Right lobe of liver (tissue), 6 donors: ENCODE measurements at regions not wholly inside any gene's neighbourhood (a gene's known extent, or its start where the extent isn't known, plus 50 kb on each side); places are given as distances from the start of the nearest gene placed in this dataset.
"Not testable (repeated sequence)": the region's sequence is repeated elsewhere in the genome, so short reads cannot be mapped to it uniquely, and the experiment has no call there.

ENCODE experiments used
- ATAC-seq, 4 donors: fragments of 200-7000 bp; cut with Tn5 transposase; one replicate each; pipeline ENCODE4 v1.9.1; 2020; ENCODE audit warnings: mild to moderate bottlenecking in 4 of 4, moderate library complexity in 4 of 4
- DNase-seq, 3 donors: peaks; one replicate each; pipeline ENCODE4 v3.0.0-alpha.2; 2020
- H3K27ac ChIP-seq, 3 donors: fragments of 200-600 bp; one replicate each; pipeline ENCODE4 v1.8.0; 2022
- H3K27me3 ChIP-seq, 2 donors: fragments of 200-600 bp; one replicate each; pipeline ENCODE4 v1.8.0; 2022
- H3K36me3 ChIP-seq, 4 donors: fragments of 200-600 bp; sonication (generic) in 1 of 4; one replicate each; pipeline versions ENCODE4 v1.5.1 to v1.8.0; 2017 to 2022; ENCODE audit warnings: control low read depth in 1 of 4
- H3K4me1 ChIP-seq, 4 donors: fragments of 200-600 bp; sonication (generic) in 1 of 4; one replicate each; pipeline versions ENCODE4 v1.5.1 to v1.8.0; 2017 to 2022; ENCODE audit warnings: control low read depth in 1 of 4
- H3K4me3 ChIP-seq, 3 donors: fragments of 200-600 bp; one replicate each; pipeline ENCODE4 v1.8.0; 2022
- H3K9me3 ChIP-seq, 4 donors: fragments of 200-600 bp; sonication (generic) in 1 of 4; one replicate each; pipeline versions ENCODE4 v1.5.1 to v1.8.0; 2017 to 2022; ENCODE audit warnings: control low read depth in 1 of 4
- POLR2A ChIP-seq: fragments of 450-650 bp; IDR thresholded peaks from one replicate; pipeline ENCODE4 v1.6.1; 2017; ENCODE audit warnings: antibody characterized with exemption, mild to moderate bottlenecking
- WGBS: methylation state at CpG from one replicate; pipeline ENCODE4 v1.1.6; 2018; ENCODE audit warnings: low coverage, low lambda C conversion rate; ENCODE audit not compliant: insufficient coverage; ENCODE audit errors: missing lambda C conversion rate; 5-methylcytosine and 5-hydroxymethylcytosine counted together
- intact Hi-C, 2 donors: fragments of 100-400 bp; cut with DNase I; formaldehyde crosslinking; loops; one replicate each; pipeline versions ENCODE4 v1.11.2 to v1.14.1; 2022
- TF ChIP-seq, protein P1 (sequence below), 4 donors: fragments of 200-600 bp in 3 of 4; fragments of 450-650 bp in 1 of 4; IDR thresholded peaks; one replicate each; pipeline versions ENCODE4 v1.5.1 to v1.8.0; 2016 to 2022; ENCODE audit warnings: antibody characterized with exemption in 4 of 4, mild to moderate bottlenecking in 2 of 4
- donor health status: DM: no; HTN: yes; CAD: no.
- donor health status: DM: no; HTN: no; CAD: no.
- donor health status: DM: no; HTN: no; CAD: no.
- donor health status: DM: no; HTN: yes; CAD: no.
- donor health status: DM: no; HTN: yes; CAD: no.

DNA sequence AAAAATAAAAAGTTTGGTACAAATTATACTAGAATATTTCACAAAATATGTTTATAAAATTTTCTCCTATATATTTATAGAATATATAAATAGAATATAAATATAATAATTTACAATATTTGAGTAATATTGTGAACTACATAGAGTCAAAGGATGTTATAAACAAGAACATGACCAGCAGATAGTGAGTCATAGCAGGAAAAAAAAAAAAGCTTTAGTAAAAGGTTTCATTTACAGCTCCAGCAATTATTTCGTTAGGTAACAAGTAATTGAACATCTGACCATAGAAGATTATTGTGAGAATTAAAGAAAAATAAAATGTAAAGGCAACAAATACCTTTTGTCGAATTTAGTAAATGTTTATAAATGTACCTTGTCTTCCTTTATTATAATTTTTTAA, 864.1 kb downstream of the PCDH17 start:
- ATAC-seq: no peak
- 48% methylated on average over 2 of the region's 2 CpGs for WGBS
- DNase-seq: no peak
- intact Hi-C loops: no loop called here
- H3K9me3 ChIP-seq: no peaks in the 10 kb centered on the region
- H3K4me1 ChIP-seq: no peaks in the 10 kb centered on the region
- no peaks in the 10 kb centered on the region for H3K27me3 ChIP-seq
- no peak overlapping the region for H3K4me3 ChIP-seq
- no peak overlapping the region for H3K27ac ChIP-seq
- TF ChIP-seq, protein P1, sequence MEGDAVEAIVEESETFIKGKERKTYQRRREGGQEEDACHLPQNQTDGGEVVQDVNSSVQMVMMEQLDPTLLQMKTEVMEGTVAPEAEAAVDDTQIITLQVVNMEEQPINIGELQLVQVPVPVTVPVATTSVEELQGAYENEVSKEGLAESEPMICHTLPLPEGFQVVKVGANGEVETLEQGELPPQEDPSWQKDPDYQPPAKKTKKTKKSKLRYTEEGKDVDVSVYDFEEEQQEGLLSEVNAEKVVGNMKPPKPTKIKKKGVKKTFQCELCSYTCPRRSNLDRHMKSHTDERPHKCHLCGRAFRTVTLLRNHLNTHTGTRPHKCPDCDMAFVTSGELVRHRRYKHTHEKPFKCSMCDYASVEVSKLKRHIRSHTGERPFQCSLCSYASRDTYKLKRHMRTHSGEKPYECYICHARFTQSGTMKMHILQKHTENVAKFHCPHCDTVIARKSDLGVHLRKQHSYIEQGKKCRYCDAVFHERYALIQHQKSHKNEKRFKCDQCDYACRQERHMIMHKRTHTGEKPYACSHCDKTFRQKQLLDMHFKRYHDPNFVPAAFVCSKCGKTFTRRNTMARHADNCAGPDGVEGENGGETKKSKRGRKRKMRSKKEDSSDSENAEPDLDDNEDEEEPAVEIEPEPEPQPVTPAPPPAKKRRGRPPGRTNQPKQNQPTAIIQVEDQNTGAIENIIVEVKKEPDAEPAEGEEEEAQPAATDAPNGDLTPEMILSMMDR (IDR thresholded peaks at IDR 0.05): no peak
- TF ChIP-seq POLR2A: no peak
- H3K36me3 ChIP-seq: no peaks in the 10 kb centered on the region

DNA sequence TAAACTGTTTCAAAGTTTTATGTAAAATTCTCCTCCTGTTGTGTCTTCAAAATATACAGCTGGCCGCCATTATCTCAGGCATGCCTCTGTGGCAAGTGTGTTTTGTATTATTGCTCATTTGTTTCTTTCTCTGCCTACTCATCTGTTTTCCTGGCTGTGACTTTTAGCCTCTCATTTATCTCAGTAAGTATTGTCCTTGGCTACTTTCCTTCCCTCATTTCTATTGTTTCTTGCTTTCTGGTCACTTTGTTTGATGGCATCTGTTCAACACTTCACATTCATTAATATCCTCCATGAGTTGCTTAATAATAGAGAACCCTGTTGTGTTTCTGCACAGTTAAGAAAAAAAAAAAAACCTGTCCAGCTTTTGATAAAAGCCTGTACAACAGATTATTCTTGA, 869.4 kb downstream of the PCDH17 start:
- Histone ChIP-seq H3K27me3 (no peaks in the 10 kb centered on the region), H3K27ac (no peak overlapping the region), H3K4me3 (no peak overlapping the region), H3K4me1 (no peaks in the 10 kb centered on the region), H3K9me3 (no peaks in the 10 kb centered on the region), H3K36me3 (no peaks in the 10 kb centered on the region)
- no peak for TF ChIP-seq POLR2A
- TF ChIP-seq, protein P1 (IDR thresholded peaks at IDR 0.05): no peak
- no peak for ATAC-seq
- DNase-seq: no peak
- 82% methylated on average over 1 of the region's 1 CpG for WGBS
- intact Hi-C loops: no loop called here

DNA sequence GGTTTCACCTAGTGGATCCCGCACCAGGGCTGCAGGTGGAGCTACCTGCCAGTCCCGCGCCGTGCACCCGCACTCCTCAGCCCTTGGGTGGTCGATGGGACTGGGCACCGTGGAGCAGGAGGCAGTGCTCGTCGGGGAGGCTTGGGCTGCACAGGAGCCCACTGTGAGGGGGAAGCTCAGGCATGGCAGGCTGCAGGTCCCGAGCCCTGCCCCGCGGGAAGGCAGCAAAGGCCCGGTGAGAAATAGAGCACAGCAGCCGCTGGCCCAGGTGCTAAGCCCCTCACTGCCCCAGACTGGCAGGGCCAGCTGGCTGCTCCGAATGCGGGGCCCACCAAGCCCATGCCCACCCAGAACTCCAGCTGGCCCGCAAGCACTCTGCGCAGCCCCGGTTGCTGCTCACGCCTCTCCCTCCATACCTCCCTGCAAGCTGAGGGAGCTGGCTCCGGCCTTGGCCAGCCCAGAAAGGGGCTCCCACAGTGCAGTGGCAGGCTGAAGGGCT, 872.7 kb downstream of the PCDH17 start:
- H3K4me3 ChIP-seq, ATAC-seq, H3K9me3 ChIP-seq, H3K36me3 ChIP-seq, intact Hi-C loops, H3K4me1 ChIP-seq, H3K27ac ChIP-seq, H3K27me3 ChIP-seq: not testable (repeated sequence)
- no CpG with 5 or more reads among the region's 21 CpGs for WGBS
- peak in 1 of 3 donors; percentile 35 for DNase-seq

DNA sequence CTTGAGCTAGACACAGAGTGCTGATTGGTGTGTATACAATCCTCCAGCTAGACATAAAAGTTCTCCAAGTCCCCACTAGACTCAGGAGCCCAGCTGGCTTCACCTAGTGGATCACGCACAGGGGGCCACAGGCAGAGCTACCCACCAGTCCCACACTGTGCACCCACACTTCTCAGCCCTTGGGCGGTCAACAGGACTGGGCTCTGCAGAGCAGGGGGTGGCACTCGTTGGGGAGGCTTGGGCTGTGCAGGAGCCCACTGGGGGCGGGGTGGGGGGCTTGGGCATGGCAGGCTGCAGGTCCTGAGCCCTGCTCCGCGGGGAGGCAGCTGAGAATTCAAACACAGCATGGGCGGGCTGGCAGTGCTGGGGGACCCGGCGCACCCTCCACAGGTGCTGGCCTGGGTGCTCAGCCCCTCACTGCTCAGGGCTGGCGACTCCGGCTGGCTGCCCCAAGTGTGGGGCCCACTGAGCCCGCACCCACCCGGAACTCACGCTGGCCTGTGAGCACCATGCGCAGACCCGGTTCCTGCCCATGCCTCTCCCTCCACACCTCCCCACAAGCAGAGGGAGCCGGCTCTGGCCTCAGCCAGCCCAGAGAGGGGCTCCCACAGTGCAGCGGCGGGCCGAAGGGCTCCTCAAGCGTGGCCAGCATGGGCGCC, 873.8 kb downstream of the PCDH17 start:
- H3K9me3 ChIP-seq, H3K4me3 ChIP-seq, H3K4me1 ChIP-seq, H3K27ac ChIP-seq, H3K36me3 ChIP-seq, intact Hi-C loops, DNase-seq, H3K27me3 ChIP-seq: not testable (repeated sequence)
- WGBS: 70% methylated on average over 2 of the region's 22 CpGs
- ATAC-seq: peak in 1 of 4 donors; percentile 43

DNA sequence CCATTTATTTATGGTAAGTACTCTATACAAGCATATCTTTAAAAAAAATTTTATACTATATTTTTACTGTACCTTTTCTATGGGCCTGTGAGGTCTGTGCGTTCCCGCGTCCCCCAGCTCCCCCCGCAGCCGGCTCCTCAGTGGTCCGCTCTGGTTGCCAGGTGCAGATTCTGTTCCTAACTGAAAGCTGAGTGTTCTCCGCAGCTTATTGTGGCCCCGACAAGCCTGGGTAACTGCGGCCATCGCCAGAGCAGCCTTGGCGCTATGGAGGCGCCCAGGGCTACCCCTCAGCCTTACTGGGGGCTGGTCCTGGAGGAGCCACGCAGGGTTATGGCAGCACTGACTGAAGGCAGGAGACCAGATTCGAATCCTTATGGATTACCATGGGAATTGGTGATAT, 896.8 kb downstream of the PCDH17 start:
- TF ChIP-seq POLR2A: no peak
- TF ChIP-seq, protein P1 (IDR thresholded peaks at IDR 0.05): no peak
- no peaks in the 10 kb centered on the region for H3K27me3 ChIP-seq
- DNase-seq (no peak), ATAC-seq (no peak)
- H3K27ac ChIP-seq: no peak overlapping the region
- intact Hi-C loops: no loop called here
- no peaks in the 10 kb centered on the region for H3K36me3 ChIP-seq
- H3K4me1 ChIP-seq: no peaks in the 10 kb centered on the region
- 89% methylated on average over 14 of the region's 14 CpGs for WGBS
- no peak overlapping the region for H3K4me3 ChIP-seq
- no peaks in the 10 kb centered on the region for H3K9me3 ChIP-seq
